ENCODE measurements at regions not wholly inside any gene's neighbourhood (a gene's known extent, or its start where the extent isn't known, plus 50 kb on each side); places are given as distances from the start of the nearest gene placed in this dataset.

GRCh38 chr13:74644229-74644628 lies 510.0 kb upstream of the KLF12 start:
- DNase-seq: peak; percentile 38

GRCh38 chr13:74641586-74641985 lies 507.4 kb upstream of the KLF12 start:
- DNase-seq: peak; percentile 56

DNA sequence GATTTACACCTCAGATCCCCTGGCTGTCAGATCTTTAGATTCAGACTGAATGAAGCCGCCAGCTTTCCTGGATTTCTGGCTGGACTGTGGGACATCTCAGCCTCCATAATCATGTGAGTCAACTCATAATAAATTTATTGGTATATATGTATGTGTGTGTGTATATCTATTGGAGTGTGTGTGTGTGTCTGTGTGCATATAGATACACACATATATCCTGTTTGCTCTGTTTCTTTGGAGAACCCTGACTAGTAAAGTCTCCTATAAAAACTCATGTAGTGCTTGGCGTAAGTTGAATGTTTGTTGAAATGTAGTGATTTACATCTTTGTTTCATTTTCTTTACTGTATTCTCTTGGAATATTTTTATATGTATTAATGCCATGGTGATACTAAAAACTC lies 499.5 kb upstream of the KLF12 start:
- DNase-seq: no peak

- DNase-seq: no peak
These were observed 495.8 kb upstream of the KLF12 start for GRCh38 chr13:74629985-74630384.

GRCh38 chr13:74625541-74625940 lies 491.3 kb upstream of the KLF12 start:
- no peak for DNase-seq

DNA sequence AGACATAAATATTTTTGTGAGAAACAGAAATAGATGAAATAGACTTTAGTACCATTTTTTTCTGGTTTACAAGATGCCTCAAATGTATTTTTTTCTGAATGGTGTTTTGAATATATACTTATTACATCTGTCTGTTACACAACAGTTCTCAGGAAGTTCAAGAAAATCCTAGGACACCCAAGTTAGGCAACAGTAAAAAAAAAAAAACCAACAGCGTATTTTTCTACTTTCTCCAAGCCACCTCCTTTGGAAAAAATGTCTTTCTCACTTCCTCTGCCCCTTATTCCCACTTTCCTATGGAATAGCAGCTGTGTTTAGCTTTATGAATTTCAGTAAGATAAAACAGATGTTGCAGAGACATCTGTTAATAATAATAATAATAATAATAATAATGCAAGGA lies 489.6 kb upstream of the KLF12 start:
- no peak for DNase-seq

DNA sequence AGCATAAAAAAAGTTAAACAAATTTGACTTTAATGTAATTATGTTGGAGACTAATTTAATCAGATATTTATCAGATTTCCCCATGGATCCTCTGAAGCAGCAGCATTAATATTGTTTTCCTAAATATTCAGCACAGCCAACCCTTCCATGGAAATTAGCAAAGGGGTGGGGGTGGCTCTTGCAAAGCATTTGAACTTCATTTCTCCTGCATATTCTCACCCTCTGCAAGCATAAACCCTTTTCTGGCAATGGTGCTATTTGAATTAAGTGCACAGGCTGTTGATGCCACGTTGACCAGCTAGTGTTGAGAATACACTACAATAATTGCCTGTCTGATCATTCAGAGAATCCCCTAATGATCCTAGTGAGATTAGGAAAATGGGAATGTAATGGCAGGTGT lies 488.1 kb upstream of the KLF12 start:
- no peak for DNase-seq

DNA sequence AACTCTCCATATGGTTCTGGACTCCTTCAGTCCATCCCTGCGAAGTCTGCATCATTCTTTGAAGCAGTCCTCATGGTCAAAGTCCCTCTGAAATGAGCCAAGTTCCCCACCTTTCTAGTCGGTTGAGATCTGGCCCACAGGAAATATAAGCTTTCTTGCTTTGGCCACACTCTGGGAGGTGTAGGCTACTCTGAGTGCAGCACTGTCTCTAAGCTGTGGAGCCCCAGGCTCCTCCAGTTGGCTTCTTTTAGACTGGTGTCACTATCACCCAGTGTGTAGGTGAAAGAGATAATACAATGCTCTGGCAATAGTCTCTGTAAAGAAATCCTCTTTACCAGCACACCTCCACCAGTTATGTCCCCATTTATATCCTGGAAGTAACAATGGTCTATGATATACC lies 486.5 kb upstream of the KLF12 start:
- DNase-seq: no peak

- DNase-seq: no peak
These were observed 486.1 kb upstream of the KLF12 start for GRCh38 chr13:74620308-74620707.

- no peak for DNase-seq
These were observed 463.3 kb upstream of the KLF12 start for GRCh38 chr13:74597526-74597925.

GRCh38 chr13:74596691-74597090 lies 462.5 kb upstream of the KLF12 start:
- no peak for DNase-seq

GRCh38 chr13:74593688-74594087 lies 459.5 kb upstream of the KLF12 start:
- no peak for DNase-seq

DNA sequence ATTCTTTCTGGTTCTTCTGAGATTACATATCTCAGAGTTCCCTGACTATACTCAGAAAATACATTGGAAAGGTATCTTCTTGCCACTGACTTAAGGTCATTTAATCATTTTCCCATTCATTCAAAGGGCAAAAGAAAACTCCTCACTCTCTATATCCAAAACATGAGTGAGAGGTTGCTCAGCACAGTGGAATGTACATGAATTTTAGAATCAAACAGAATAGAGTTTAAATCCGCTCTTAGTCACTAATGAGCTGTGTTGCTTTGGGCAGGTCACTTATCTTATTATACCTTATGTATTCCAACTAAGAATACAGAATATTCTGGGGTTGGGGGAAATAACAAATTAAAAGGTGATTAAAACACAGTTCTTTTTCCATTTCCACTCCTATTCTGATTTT lies 452.6 kb upstream of the KLF12 start:
- DNase-seq: peak; percentile 43

- no peak for DNase-seq
These were observed 442.2 kb upstream of the KLF12 start for GRCh38 chr13:74576420-74576819.

DNA sequence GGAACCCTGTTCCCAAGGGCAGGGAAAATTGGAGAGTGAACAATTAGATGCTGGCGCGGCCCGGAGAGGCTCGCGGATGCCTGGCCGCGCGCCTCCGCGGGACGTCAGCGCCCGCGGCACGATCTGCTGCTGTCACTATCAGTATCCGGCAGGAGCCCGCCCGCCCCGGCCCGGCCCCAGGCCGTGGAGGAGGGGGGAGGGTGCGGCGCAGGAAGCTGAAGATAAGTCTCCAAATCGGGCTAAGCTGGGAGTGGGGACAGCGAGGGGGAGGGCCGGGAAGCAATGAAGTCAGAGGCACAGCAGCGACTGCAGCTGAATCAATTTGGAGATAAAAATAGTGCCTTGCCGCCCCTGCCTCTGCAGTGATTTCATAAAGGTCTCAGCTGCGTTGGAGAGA lies 441.5 kb upstream of the KLF12 start:
- DNase-seq: peak; percentile 20

DNA sequence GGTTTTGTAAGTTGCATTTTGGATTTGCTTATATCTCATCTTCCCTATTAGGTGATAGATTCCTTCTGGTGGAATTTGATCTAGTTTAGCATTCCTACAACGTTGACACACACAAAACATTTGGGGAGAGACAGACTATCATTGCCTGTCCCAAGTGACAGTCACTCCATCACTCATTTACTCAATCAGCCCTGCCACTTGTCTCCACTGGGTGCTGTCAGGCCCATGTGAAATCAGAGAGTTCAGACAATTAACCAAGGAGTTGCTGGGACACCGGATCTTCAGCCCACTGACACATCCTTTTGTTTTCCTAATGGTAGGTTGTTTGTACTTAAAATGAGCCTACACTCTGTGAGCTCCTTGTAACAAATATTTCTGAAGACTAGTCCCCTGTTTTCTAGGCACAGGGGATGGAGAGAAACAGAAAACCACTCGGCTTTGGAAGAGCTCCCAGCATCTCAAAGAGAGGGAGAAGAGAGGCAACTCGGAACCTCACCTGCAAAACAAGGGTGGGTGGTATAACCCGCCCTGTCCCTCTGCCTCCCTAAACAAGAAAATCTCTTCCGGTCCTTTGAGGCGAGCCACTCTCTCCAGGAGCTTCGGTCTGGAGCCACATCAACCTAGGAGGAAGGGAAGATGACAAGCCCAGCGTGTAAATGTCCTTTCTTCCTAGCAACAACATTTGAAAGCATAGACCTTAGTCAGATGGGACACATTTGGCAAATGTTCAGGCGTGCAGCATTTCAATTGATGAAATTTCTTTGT lies 440.9 kb upstream of the KLF12 start:
- no peak for DNase-seq

DNA sequence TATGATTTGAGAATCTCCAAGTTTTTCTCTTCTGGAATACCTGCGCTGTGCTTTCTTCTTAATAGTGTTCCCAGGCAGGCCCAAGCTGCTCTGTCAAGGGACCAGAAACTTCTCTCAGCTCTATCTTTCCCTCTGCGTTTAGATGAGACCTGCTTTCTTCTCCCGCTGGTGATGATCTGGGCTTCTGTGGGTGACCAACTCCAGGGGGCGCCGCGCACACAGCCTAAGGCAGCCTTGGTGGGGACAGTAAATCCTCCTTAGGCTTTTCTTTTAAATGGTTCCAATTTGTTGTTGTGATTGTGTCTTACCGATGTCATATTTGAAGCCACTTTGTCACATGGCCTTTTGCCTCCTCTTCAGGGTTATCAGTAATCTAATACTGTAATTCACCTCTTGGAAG lies 439.4 kb upstream of the KLF12 start:
- no peak for DNase-seq

- no peak for DNase-seq
These were observed 437.6 kb upstream of the KLF12 start for GRCh38 chr13:74571811-74572210.

GRCh38 chr13:74570834-74571233 lies 436.6 kb upstream of the KLF12 start:
- DNase-seq: no peak

- DNase-seq: no peak
These were observed 435.8 kb upstream of the KLF12 start for GRCh38 chr13:74570046-74570445.

DNA sequence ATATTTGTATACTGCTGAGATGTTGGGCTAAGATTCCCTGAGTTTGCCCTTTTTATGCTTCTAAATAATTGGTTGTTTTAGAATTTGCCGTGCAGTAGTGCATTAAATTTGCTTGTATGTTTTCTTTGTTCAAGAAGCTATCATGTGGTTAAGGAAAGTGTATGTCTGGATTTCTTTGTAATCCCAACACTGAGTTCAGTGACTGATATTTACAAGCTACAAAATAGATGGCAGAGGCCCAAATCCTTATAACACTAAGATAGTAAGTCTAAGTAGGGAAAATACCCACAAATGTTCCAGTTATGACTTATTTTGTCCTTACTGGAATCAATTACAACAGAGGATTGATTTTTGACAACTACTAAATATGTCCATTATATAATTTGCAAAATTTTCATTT lies 435.0 kb upstream of the KLF12 start:
- DNase-seq: no peak

DNA sequence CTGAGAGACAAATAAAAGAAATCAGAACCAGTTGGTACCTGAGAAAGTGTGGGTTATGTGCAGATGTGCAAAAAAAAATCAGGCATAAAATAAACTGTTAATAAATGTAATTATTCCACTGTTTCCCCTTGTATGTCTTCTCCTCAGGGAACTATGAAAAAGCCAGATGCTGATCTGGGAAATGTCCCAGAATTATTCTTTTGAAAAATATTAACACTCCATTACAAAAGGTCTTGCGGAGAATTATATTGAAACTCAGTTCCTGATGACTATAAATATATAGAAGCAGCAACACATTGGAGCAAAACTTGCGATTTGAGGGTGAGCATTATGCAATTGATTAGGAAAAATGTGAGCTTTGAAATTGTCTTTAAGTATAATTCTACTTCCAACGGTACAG lies 433.3 kb upstream of the KLF12 start:
- no peak for DNase-seq

DNA sequence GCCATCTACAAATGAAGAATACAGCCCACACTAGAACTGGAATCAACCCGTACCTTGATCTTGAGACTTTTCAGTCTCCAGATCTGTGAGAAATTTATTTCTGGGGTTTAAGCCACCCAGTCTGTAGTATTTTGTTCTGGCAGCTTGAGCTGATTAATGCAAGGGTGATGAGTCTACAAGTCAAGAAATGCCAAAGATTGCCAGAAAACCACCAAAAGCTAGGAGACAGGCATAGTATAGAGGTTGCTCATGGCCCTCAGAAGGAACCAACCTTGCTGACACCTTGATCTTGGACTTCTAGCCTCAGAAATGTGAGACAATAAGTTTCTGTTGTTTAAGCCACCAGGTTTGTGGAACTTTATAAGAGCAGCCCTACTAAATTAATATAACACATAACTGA lies 428.2 kb upstream of the KLF12 start:
- DNase-seq: no peak

DNA sequence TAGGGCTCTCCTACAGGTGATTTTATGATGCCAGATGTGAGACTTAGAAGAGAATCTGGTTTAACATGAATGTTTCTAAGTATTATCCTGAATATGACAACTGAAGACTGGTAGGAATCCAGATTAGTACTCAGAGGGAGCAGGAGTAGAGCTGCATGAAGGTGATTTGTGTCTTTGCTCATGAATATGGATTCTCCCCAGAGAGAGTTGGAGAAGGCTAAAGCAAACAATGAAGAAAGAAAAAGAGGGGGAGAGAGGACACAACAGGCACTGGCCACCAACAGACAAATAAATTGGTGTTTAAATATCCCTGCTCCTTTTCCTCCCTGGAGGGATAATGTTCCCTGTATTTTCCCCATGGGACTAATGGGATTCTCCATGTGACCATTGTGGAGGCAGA lies 427.0 kb upstream of the KLF12 start:
- DNase-seq: no peak

DNA sequence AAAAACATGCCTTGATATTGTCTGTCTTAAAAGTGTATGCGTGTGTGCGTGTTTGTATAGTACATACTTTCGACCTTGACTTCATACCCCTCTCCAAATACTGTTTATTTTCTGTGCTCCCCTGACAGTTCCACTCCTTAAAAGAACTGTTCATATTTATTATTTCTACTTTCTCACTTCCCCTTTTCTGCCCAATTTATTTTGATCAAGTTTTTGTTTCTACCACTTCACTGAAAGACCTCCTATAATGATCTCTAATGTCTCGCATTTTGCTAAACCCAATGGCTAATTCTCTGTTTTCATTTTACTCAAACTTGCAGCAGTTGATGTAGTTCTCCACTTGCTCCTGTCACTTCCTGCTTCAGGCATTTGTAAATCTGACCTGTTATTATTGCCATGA lies 426.1 kb upstream of the KLF12 start:
- DNase-seq: no peak

- no peak for DNase-seq
These were observed 423.7 kb upstream of the KLF12 start for GRCh38 chr13:74557870-74558269.
